Keratinocyte (primary cell): ENCODE measurements at regions not wholly inside any gene's neighbourhood (a gene's known extent, or its start where the extent isn't known, plus 50 kb on each side); places are given as distances from the start of the nearest gene placed in this dataset.

Experiments used
- EZH2 ChIP-seq: IDR thresholded peaks from one replicate; pipeline ENCODE4 v1.6.1; 2012; ENCODE audit warnings: inconsistent platforms, mild to moderate bottlenecking, low read length, moderate library complexity
- TF ChIP-seq, protein P1 (sequence below), 3 experiments: IDR thresholded peaks in 1 of 3; conservative IDR thresholded peaks in 1 of 3; optimal IDR thresholded peaks in 1 of 3; 2 replicates in 2 of 3; 3 replicates in 1 of 3; pipeline versions ENCODE3 to v1.5.1; 2011; ENCODE audit warnings: low read length in 3 of 3, mild to moderate bottlenecking in 3 of 3, moderate library complexity in 2 of 3, control low read depth in 1 of 3, inconsistent platforms in 1 of 3; ENCODE audit not compliant: insufficient read depth in 2 of 3; ENCODE audit errors: extremely low read depth in 1 of 3

DNA sequence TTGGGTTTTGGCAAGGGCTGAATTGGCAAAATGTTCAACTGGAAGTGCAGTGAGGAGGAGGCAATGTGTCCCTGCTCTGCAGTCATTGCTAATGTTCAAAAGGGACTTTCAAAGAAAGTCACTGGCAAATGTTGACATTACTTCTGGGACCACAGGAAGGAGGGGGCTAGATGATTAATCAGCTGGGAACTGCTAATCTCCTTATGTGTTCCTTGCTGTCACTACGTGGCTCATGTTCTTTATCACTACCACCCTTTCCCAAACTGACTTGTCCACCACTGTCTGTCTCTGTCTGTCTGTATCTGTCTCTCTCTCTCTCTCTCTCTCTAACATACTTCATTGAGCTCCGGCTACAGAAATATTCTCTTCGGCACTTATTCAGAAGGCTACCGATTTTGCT lies 86.9 kb upstream of the MTPN start:
- TF ChIP-seq, protein P1, sequence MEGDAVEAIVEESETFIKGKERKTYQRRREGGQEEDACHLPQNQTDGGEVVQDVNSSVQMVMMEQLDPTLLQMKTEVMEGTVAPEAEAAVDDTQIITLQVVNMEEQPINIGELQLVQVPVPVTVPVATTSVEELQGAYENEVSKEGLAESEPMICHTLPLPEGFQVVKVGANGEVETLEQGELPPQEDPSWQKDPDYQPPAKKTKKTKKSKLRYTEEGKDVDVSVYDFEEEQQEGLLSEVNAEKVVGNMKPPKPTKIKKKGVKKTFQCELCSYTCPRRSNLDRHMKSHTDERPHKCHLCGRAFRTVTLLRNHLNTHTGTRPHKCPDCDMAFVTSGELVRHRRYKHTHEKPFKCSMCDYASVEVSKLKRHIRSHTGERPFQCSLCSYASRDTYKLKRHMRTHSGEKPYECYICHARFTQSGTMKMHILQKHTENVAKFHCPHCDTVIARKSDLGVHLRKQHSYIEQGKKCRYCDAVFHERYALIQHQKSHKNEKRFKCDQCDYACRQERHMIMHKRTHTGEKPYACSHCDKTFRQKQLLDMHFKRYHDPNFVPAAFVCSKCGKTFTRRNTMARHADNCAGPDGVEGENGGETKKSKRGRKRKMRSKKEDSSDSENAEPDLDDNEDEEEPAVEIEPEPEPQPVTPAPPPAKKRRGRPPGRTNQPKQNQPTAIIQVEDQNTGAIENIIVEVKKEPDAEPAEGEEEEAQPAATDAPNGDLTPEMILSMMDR (optimal IDR thresholded peaks at IDR 0.05 in 1 of 3, IDR thresholded peaks at IDR 0.05 in 1 of 3, conservative IDR thresholded peaks at IDR 0.05 in 1 of 3; ENCODE audit: extremely low read depth in 1 of 3, insufficient read depth in 2 of 3, low read length in 3 of 3), result no peak
- no peak for TF ChIP-seq EZH2
